Suprapubic skin (tissue), 3 donors: ENCODE measurements at regions not wholly inside any gene's neighbourhood (a gene's known extent, or its start where the extent isn't known, plus 50 kb on each side); places are given as distances from the start of the nearest gene placed in this dataset.

Experiments used
- CTCF ChIP-seq, 2 donors: fragments of 200-600 bp in 1 of 2; fragments of 450-650 bp in 1 of 2; sonication (generic) in 1 of 2; IDR thresholded peaks; one replicate each; pipeline ENCODE4 v1.5.1; 2016 to 2019; ENCODE audit warnings: antibody characterized with exemption in 2 of 2, mild to moderate bottlenecking in 1 of 2, moderate library complexity in 1 of 2
- POLR2AphosphoS5 ChIP-seq, 3 donors: sonication (generic); formaldehyde crosslinking; IDR thresholded peaks; one replicate each; pipeline ENCODE4 v1.6.1; 2017; ENCODE audit warnings: antibody characterized with exemption in 3 of 3

- TF ChIP-seq CTCF (IDR thresholded peaks at IDR 0.05) = no peak
- no peak for TF ChIP-seq POLR2AphosphoS5 (IDR thresholded peaks at IDR 0.05)
Measured at GRCh38 chr7:25823571-25823970, 328.4 kb upstream of the NFE2L3 start.
